GM23338 (cell line): ENCODE measurements at regions not wholly inside any gene's neighbourhood (a gene's known extent, or its start where the extent isn't known, plus 50 kb on each side); places are given as distances from the start of the nearest gene placed in this dataset.

Experiments
- ATAC-seq: fragments of 200-7000 bp; cut with Tn5 transposase; 3 replicates; pipeline ENCODE4 v1.9.1; 2020
- DNase-seq: peaks from one replicate; pipeline ENCODE4 v3.0.0-alpha.2; 2015; ENCODE audit warnings: low spot score
- H2AFZ ChIP-seq: fragments of 200-600 bp; sonication (generic); 2 replicates; pipeline ENCODE4 v1.8.0; 2016; ENCODE audit warnings: antibody characterized with exemption, mild to moderate bottlenecking, moderate library complexity
- H3F3A ChIP-seq: fragments of 200-600 bp; sonication (generic); replicated peaks from 2 replicates; pipeline ENCODE4 v1.8.0; 2017; ENCODE audit warnings: antibody characterized with exemption, mixed run types, low read depth
- H3K27ac ChIP-seq: fragments of 200-600 bp; sonication (generic); 2 replicates; pipeline ENCODE4 v1.6.1; 2016; ENCODE audit warnings: low read depth
- H3K27me3 ChIP-seq: fragments of 200-600 bp; sonication (generic); 2 replicates; pipeline ENCODE4 v1.8.0; 2016; ENCODE audit warnings: mild to moderate bottlenecking, mixed run types, moderate library complexity; ENCODE audit not compliant: insufficient read depth
- H3K36me3 ChIP-seq: fragments of 200-600 bp; sonication (generic); 2 replicates; pipeline ENCODE4 v1.8.0; 2016; ENCODE audit warnings: mild to moderate bottlenecking; ENCODE audit not compliant: insufficient read depth
- H3K4me1 ChIP-seq: fragments of 200-600 bp; sonication (generic); 2 replicates; pipeline ENCODE4 v1.8.0; 2016; ENCODE audit warnings: mild to moderate bottlenecking, moderate library complexity; ENCODE audit not compliant: insufficient read depth
- H3K4me2 ChIP-seq: fragments of 200-600 bp; sonication (generic); 2 replicates; pipeline ENCODE4 v1.7.1; 2017; ENCODE audit warnings: mixed run types
- H3K4me3 ChIP-seq: fragments of 200-600 bp; sonication (generic); 2 replicates; pipeline ENCODE4 v1.6.1; 2016; ENCODE audit warnings: mixed run types
- H3K79me2 ChIP-seq: fragments of 200-600 bp; sonication (generic); replicated peaks from 2 replicates; pipeline ENCODE4 v1.8.0; 2017; ENCODE audit warnings: mild to moderate bottlenecking; ENCODE audit not compliant: insufficient read depth
- H3K9me2 ChIP-seq: fragments of 200-600 bp; sonication (generic); 2 replicates; pipeline ENCODE4 v1.8.0; 2017; ENCODE audit not compliant: insufficient read depth
- H4K20me1 ChIP-seq: fragments of 200-600 bp; sonication (generic); replicated peaks from 2 replicates; pipeline ENCODE4 v1.8.0; 2017; ENCODE audit warnings: mild to moderate bottlenecking; ENCODE audit not compliant: insufficient read depth
- H3K27ac Mint-ChIP-seq: 2 replicates; pipeline ENCODE4 v1.8.0; 2020; ENCODE audit warnings: inconsistent platforms, mild to moderate bottlenecking, moderate library complexity, mixed read lengths
- H3K27me3 Mint-ChIP-seq: 3 replicates; pipeline ENCODE4 v1.8.0; 2022; ENCODE audit warnings: low read depth, mild to moderate bottlenecking, moderate library complexity, mixed read lengths, inconsistent platforms; ENCODE audit not compliant: insufficient read depth, poor library complexity
- H3K36me3 Mint-ChIP-seq: 3 replicates; pipeline ENCODE4 v1.8.0; 2021; ENCODE audit warnings: low read depth, mild to moderate bottlenecking, inconsistent platforms, moderate library complexity, mixed read lengths
- H3K4me1 Mint-ChIP-seq: 3 replicates; pipeline ENCODE4 v1.8.0; 2020; ENCODE audit warnings: mild to moderate bottlenecking, inconsistent platforms, mixed read lengths
- H3K4me3 Mint-ChIP-seq: 3 replicates; pipeline ENCODE4 v1.8.0; 2021; ENCODE audit warnings: moderate library complexity, mild to moderate bottlenecking, inconsistent platforms, mixed read lengths
- H3K9me3 Mint-ChIP-seq: 3 replicates; pipeline ENCODE4 v1.8.0; 2020; ENCODE audit warnings: moderate library complexity, mild to moderate bottlenecking, inconsistent platforms, mixed read lengths
- CREB1 ChIP-seq: fragments of 250-450 bp; sonication (Bioruptor Pico); IDR thresholded peaks from 2 replicates; pipeline ENCODE4 v1.5.0; 2020; ENCODE audit warnings: low read depth, mild to moderate bottlenecking, moderate library complexity
- EZH2 ChIP-seq: fragments of 200-600 bp; sonication (generic); IDR thresholded peaks from one replicate; pipeline ENCODE4 v1.8.0; 2017; ENCODE audit warnings: antibody characterized with exemption, mild to moderate bottlenecking, low read depth; ENCODE audit not compliant: unreplicated experiment
- EZH2phosphoT487 ChIP-seq: fragments of 200-600 bp; sonication (generic); IDR thresholded peaks from one replicate; pipeline ENCODE4 v1.8.1; 2018; ENCODE audit warnings: antibody characterized with exemption; ENCODE audit not compliant: unreplicated experiment
- JUNB ChIP-seq: IDR thresholded peaks from one replicate; pipeline ENCODE4 v1.6.1; 2016; ENCODE audit warnings: antibody characterized with exemption; ENCODE audit not compliant: unreplicated experiment
- NANOG ChIP-seq: IDR thresholded peaks from 2 replicates; pipeline ENCODE4 v1.6.1; 2016; ENCODE audit warnings: antibody characterized with exemption, borderline replicate concordance
- STAT1 ChIP-seq: IDR thresholded peaks from one replicate; pipeline ENCODE4 v1.6.1; 2016; ENCODE audit warnings: antibody characterized with exemption; ENCODE audit not compliant: unreplicated experiment
- ZNF114 ChIP-seq: fragments of 250-450 bp; sonication (Bioruptor Pico); IDR thresholded peaks from 2 replicates; pipeline ENCODE4 v1.5.0; 2020; ENCODE audit warnings: mild to moderate bottlenecking, moderate library complexity
- ZNF331 ChIP-seq: fragments of 250-450 bp; sonication (Bioruptor Pico); IDR thresholded peaks from 2 replicates; pipeline ENCODE4 v1.5.0; 2020; ENCODE audit warnings: low read depth, mild to moderate bottlenecking, moderate library complexity
- TF ChIP-seq, protein P1 (sequence below): IDR thresholded peaks from 2 replicates; pipeline ENCODE4 v1.6.1; 2016; ENCODE audit warnings: antibody characterized with exemption
- TF ChIP-seq, protein P2 (sequence below), 2 experiments: fragments of 200-600 bp in 1 of 2; sonication (generic) in 1 of 2; conservative IDR thresholded peaks; 2 replicates each; pipeline versions ENCODE4 v1.5.1 to v1.6.1; 2016 to 2017; ENCODE audit warnings: antibody characterized with exemption in 2 of 2, low read depth in 2 of 2, mild to moderate bottlenecking in 2 of 2, moderate library complexity in 1 of 2
- TF ChIP-seq, protein P3 (sequence below): fragments of 250-450 bp; sonication (Bioruptor Pico); IDR thresholded peaks from 2 replicates; pipeline ENCODE4 v1.5.0; 2020; ENCODE audit warnings: mild to moderate bottlenecking, moderate library complexity

DNA sequence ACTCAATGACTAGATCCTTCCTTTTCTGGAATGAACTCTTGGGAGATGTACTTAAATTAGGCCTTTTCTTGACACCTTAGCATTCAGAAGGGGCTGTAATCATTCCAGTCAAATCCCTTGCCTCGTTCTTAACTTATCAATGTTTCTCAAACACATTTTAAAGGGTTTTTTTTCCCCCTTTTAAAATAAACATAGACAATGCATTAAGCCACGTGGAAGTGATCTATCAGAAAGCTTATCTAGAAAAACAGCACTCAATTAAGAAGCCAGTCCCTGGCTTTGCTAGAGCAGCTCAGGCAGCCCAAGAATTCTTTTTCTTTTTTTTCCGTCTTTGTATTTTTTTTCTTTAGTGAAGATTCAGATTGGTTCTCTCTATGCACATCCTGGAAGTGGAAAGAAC is 118.2 kb downstream of the PCDH7 start:
- DNase-seq (no peak), ATAC-seq (no peak)
- TF ChIP-seq ZNF331 (no peak), CREB1 (no peak)
- Histone ChIP-seq H3K4me3 (no peak overlapping the region), H3K27me3 (no peaks in the 10 kb centered on the region), H3K36me3 (no peaks in the 10 kb centered on the region), H3K79me2 (no peaks in the 10 kb centered on the region), H2AFZ (no peak overlapping the region), H3K9me2 (no peaks in the 10 kb centered on the region), H3F3A (no peaks in the 10 kb centered on the region), H3K4me2 (no peak overlapping the region), H4K20me1 (no peaks in the 10 kb centered on the region), H3K4me1 (peaks cover 44% of the 10 kb centered on the region), H3K27ac (no peak overlapping the region)
- Mint-ChIP-seq H3K9me3 (no peaks in the 10 kb centered on the region), H3K36me3 (no peaks in the 10 kb centered on the region), H3K27me3 (no peaks in the 10 kb centered on the region), H3K4me1 (peaks cover 53% of the 10 kb centered on the region), H3K4me3 (no peak overlapping the region), H3K27ac (no peak overlapping the region; the same call in none of the 2 replicates)

DNA sequence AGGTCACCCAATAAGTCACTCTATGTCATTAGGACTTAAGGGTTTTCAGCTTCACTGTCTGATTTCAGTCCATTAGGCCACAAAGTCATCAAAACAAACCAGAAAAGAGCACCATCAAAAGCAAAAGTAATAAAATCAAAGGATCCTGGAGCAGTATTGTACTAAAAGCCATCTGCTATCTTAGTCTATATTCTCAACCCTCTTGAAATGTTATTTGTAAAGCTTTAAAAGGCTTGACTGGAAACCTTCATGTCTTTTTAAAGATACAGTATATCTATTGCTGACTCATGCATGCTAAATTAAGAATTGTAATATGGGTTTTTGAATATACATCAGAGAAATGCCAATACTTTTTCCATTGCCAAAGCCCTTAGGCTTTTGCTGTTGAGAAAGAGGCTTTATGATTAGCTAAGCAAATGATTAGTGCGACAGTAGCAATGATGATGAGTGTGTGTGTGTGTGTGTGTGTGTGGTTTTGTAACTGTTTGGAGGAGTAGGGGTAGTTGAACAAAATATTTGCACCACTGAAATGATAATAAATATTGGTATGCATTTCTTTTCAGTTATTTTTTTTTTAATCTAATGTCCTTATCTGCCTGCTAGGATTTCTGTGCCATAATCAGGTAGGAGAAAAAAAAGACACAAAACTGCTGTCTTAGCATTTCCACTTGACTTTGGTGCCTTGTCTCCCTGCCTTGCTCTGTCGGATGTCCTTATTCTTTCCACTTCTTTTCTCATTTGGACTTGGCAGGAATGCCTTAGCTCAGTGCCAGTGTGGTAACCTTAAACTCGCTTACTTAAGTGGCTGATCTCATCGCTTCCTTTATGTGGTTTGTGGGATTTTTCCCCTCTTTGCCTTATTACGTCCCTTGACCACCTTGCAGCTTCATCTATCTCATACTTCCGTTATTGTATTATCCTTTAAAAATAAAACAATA is 119.7 kb downstream of the PCDH7 start:
- no peaks in the 10 kb centered on the region for H3K27me3 ChIP-seq
- no peaks in the 10 kb centered on the region for H3K36me3 Mint-ChIP-seq
- H3F3A ChIP-seq: no peaks in the 10 kb centered on the region
- no peak overlapping the region for H3K4me3 ChIP-seq
- no peaks in the 10 kb centered on the region for H3K9me2 ChIP-seq
- peaks cover 3% of the 10 kb centered on the region for H3K27me3 Mint-ChIP-seq
- ATAC-seq (peak; percentile 56), DNase-seq (peak; percentile 38)
- no peaks in the 10 kb centered on the region for H4K20me1 ChIP-seq
- H3K9me3 Mint-ChIP-seq: no peaks in the 10 kb centered on the region
- H3K27ac ChIP-seq: 0 out of 2 replicates have a peak overlapping the region, but pooled peaks have one; percentile 5
- no peaks in the 10 kb centered on the region for H3K79me2 ChIP-seq
- H3K4me1 ChIP-seq: peaks cover 52% of the 10 kb centered on the region
- H3K4me3 Mint-ChIP-seq: no peak overlapping the region
- no peaks in the 10 kb centered on the region for H3K36me3 ChIP-seq
- H2AFZ ChIP-seq: no peak overlapping the region
- peak overlapping the region; percentile 22; the same call in 1 of the 2 replicates for H3K27ac Mint-ChIP-seq
- no peak overlapping the region for H3K4me2 ChIP-seq
- H3K4me1 Mint-ChIP-seq: peaks cover 54% of the 10 kb centered on the region
- no peak for TF ChIP-seq EZH2
- TF ChIP-seq, protein P1, sequence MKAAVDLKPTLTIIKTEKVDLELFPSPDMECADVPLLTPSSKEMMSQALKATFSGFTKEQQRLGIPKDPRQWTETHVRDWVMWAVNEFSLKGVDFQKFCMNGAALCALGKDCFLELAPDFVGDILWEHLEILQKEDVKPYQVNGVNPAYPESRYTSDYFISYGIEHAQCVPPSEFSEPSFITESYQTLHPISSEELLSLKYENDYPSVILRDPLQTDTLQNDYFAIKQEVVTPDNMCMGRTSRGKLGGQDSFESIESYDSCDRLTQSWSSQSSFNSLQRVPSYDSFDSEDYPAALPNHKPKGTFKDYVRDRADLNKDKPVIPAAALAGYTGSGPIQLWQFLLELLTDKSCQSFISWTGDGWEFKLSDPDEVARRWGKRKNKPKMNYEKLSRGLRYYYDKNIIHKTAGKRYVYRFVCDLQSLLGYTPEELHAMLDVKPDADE: no peak
- no peak for TF ChIP-seq EZH2phosphoT487
- TF ChIP-seq CREB1: no peak
- no peak for TF ChIP-seq NANOG
- TF ChIP-seq STAT1: no peak
- TF ChIP-seq ZNF114 (CRISPR knock-in tag): no peak
- TF ChIP-seq, protein P2, sequence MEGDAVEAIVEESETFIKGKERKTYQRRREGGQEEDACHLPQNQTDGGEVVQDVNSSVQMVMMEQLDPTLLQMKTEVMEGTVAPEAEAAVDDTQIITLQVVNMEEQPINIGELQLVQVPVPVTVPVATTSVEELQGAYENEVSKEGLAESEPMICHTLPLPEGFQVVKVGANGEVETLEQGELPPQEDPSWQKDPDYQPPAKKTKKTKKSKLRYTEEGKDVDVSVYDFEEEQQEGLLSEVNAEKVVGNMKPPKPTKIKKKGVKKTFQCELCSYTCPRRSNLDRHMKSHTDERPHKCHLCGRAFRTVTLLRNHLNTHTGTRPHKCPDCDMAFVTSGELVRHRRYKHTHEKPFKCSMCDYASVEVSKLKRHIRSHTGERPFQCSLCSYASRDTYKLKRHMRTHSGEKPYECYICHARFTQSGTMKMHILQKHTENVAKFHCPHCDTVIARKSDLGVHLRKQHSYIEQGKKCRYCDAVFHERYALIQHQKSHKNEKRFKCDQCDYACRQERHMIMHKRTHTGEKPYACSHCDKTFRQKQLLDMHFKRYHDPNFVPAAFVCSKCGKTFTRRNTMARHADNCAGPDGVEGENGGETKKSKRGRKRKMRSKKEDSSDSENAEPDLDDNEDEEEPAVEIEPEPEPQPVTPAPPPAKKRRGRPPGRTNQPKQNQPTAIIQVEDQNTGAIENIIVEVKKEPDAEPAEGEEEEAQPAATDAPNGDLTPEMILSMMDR (conservative IDR thresholded peaks at IDR 0.05; ENCODE audit: low read depth in 2 of 2): no peak
- TF ChIP-seq, protein P3, sequence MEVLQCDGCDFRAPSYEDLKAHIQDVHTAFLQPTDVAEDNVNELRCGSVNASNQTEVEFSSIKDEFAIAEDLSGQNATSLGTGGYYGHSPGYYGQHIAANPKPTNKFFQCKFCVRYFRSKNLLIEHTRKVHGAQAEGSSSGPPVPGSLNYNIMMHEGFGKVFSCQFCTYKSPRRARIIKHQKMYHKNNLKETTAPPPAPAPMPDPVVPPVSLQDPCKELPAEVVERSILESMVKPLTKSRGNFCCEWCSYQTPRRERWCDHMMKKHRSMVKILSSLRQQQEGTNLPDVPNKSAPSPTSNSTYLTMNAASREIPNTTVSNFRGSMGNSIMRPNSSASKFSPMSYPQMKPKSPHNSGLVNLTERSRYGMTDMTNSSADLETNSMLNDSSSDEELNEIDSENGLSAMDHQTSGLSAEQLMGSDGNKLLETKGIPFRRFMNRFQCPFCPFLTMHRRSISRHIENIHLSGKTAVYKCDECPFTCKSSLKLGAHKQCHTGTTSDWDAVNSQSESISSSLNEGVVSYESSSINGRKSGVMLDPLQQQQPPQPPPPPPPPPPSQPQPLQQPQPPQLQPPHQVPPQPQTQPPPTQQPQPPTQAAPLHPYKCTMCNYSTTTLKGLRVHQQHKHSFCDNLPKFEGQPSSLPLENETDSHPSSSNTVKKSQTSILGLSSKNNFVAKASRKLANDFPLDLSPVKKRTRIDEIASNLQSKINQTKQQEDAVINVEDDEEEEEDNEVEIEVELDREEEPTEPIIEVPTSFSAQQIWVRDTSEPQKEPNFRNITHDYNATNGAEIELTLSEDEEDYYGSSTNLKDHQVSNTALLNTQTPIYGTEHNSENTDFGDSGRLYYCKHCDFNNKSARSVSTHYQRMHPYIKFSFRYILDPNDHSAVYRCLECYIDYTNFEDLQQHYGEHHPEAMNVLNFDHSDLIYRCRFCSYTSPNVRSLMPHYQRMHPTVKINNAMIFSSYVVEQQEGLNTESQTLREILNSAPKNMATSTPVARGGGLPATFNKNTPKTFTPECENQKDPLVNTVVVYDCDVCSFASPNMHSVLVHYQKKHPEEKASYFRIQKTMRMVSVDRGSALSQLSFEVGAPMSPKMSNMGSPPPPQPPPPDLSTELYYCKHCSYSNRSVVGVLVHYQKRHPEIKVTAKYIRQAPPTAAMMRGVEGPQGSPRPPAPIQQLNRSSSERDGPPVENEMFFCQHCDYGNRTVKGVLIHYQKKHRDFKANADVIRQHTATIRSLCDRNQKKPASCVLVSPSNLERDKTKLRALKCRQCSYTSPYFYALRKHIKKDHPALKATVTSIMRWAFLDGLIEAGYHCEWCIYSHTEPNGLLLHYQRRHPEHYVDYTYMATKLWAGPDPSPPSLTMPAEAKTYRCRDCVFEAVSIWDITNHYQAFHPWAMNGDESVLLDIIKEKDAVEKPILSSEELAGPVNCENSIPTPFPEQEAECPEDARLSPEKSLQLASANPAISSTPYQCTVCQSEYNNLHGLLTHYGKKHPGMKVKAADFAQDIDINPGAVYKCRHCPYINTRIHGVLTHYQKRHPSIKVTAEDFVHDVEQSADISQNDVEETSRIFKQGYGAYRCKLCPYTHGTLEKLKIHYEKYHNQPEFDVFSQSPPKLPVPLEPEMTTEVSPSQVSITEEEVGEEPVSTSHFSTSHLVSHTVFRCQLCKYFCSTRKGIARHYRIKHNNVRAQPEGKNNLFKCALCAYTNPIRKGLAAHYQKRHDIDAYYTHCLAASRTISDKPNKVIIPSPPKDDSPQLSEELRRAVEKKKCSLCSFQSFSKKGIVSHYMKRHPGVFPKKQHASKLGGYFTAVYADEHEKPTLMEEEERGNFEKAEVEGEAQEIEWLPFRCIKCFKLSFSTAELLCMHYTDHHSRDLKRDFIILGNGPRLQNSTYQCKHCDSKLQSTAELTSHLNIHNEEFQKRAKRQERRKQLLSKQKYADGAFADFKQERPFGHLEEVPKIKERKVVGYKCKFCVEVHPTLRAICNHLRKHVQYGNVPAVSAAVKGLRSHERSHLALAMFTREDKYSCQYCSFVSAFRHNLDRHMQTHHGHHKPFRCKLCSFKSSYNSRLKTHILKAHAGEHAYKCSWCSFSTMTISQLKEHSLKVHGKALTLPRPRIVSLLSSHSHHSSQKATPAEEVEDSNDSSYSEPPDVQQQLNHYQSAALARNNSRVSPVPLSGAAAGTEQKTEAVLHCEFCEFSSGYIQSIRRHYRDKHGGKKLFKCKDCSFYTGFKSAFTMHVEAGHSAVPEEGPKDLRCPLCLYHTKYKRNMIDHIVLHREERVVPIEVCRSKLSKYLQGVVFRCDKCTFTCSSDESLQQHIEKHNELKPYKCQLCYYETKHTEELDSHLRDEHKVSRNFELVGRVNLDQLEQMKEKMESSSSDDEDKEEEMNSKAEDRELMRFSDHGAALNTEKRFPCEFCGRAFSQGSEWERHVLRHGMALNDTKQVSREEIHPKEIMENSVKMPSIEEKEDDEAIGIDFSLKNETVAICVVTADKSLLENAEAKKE: no peak
- TF ChIP-seq JUNB: no peak
- no peak for TF ChIP-seq ZNF331
